HG03439 (cell line): ENCODE measurements at regions not wholly inside any gene's neighbourhood (a gene's known extent, or its start where the extent isn't known, plus 50 kb on each side); places are given as distances from the start of the nearest gene placed in this dataset.
A peak's percentile ranks its signal among the peaks of the same experiment; 100 is the strongest.
"Not testable (repeated sequence)": the region's sequence is repeated elsewhere in the genome, so short reads cannot be mapped to it uniquely, and the experiment has no call there.

ENCODE experiments used
- ATAC-seq: cut with Tn5 transposase; IDR thresholded peaks from one replicate; pipeline ENCODE4 v1.9.1; 2021; ENCODE audit warnings: mild to moderate bottlenecking, moderate library complexity; ENCODE audit not compliant: unreplicated experiment

GRCh38 chr4:137881641-137882040 lies 349.3 kb upstream of the PCDH18 start:
- no peak for ATAC-seq

DNA sequence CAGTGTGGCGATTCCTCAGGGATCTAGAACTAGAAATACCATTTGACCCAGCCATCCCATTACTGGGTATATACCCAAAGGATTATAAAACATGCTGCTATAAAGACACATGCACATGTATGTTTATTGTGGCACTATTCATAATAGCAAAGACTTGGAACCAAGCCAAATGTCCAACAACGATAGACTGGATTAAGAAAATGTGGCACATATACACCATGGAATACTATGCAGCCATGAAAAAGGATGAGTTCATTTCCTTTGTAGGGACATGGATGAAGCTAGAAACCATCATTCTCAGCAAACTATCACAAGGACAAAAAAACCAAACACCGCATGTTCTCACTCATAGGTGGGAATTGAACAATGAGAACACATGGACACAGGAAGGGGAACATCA lies 335.8 kb upstream of the PCDH18 start:
- not testable (repeated sequence) for ATAC-seq

GRCh38 chr4:137866671-137867070 lies 334.4 kb upstream of the PCDH18 start:
- no peak for ATAC-seq

DNA sequence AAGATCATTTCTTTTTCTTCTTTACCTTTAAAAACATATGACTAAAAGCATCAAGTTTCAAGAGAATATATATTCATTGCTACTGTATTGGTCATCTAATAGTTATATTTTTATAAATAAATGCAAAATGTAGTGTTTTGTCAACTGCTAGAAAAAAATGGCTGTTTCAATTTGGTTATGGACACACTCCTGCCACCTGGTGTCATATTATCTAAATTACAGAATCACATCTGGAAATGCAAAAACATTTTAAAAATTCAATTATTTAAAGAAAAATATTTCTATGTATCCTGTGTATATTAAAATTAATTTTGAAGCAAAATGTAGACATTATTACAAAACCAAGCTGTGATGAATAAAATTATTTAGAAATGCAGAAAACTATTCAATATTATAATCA lies 329.4 kb upstream of the PCDH18 start:
- no peak for ATAC-seq

DNA sequence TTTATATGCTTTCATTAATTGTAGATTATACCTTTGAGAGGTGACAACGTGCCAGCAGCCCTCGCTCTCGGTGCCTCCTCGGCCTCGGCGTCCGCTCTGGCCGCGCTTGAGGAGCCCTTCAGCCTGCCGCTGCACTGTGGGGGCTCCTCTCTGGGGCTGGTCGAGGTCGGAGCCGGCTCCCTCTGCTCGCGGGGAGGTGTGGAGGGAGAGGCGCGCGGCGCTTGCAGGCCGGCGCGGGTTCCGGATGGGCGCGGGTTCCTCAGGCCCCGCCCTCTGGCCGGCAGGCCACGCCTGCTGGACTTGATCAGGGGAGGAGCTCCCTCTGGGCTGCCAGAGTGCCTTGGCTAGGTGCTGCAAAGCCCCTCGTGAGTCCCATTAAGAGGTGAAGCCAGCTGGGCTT lies 321.1 kb upstream of the PCDH18 start:
- ATAC-seq = no peak

DNA sequence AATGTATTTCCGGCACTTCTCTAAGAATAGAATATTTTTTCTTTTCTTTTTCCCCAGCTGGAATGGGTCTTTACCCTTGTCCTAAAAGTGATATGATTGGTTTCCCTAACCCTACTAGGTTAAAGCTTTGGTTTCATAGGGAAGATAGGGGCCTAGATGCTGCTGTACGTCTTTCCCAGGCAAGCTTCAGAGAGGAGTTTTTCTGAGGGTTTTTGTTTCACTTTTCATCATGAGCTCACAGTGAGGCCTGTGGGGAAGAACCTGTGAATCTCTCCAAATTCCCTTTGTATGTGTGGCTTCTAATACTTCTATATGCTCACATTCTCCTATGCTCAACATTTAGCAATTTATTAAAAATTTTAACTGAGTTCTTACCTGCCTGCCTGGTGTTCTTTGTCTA lies 320.0 kb upstream of the PCDH18 start:
- no peak for ATAC-seq

DNA sequence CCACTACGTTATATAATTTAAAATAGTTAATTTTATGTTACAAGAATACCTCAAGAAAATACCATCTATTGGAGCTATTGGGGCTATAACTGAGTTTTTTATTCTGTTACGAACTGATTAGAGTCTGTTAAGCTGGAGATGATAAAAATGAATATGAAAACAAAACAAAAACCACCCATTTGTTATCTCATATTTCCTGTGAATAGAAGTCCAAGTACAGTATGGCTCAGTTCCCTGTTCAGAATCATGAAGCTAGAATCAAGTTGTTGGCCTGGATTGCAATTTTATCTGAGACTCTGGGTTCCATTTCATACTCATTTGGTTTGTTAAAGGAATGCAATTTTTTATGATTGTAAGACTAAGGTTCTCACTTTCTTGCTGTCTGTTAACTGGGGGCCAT lies 319.1 kb upstream of the PCDH18 start:
- no peak for ATAC-seq

- not testable (repeated sequence) for ATAC-seq
Measured at GRCh38 chr4:137827945-137828344, 295.7 kb upstream of the PCDH18 start.

- ATAC-seq = no peak
Measured at GRCh38 chr4:137825505-137825904, 293.2 kb upstream of the PCDH18 start.

DNA sequence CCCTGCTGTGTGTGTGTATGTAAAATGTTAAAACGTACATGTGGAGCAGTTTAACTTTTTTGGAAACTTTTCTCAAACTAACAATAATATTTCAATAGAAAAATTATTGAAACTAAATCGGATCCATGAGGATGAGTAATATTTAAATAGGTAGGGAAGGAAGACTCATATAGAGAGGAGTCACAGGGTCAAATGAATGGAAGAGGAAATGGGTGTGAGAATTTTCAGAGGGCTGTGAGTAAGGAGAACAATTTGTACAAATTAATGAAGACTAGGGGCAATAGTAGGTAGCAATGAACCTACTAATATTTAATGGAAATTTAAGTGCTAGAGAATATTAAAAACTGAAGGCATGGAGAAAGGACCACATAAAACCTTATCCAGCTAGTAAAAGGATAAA lies 290.7 kb upstream of the PCDH18 start:
- no peak for ATAC-seq

DNA sequence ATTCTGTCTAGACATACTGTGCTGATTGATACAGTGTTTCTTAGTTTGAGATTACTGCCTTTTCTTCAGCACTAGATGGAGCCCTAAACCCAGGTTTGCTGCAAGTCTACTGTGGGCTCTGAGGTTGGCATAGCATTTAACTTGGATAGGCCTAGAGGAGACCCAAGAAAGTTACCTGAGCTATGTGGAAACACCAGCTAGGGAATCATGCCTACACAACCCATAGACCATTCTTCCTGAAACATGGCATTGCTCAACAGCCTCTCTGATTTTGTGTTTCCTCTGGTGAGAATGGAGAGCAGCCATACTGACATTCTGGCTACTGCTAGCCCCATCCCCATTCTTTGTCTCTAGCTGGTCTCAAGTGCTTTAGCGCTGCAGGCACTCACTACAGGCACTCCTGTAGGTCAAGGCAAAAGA lies 287.7 kb upstream of the PCDH18 start:
- peak; percentile 90 for ATAC-seq

DNA sequence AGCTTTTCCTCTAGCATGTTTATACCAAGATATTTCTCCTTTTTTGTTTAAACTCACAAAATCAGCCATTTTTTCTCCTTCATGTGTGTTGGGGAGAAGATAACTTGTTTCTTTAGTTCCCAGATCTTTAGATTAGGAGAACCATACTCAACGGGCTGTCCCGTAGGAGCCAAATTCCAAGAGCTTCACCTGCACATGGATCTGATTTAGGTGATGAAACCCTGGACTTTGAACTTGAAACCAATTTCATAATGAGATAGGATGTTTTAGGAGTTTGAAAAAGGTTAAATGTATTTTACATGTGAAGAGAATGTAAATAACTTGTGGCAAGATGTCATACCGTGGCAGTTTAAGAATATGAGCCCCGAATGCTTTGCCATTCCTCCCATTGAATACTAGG lies 280.0 kb upstream of the PCDH18 start:
- ATAC-seq = no peak

DNA sequence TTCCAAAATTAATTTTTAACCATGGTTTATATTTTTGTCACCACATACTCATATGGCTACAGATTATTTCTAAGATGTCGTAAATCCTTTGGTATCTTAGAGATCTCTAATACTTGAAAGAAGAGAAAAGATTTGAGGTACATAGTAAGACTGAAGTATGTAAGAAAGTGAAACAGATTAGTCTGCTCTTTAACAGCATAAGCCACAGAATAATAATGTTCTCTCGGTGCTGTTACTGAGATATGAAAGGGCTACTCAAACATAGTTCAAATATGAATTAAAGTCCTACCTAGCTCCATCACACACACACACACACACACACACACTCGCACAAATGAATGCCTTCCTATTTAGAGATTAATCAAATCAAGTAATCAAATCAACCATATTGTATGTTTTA lies 274.1 kb upstream of the PCDH18 start:
- no peak for ATAC-seq

DNA sequence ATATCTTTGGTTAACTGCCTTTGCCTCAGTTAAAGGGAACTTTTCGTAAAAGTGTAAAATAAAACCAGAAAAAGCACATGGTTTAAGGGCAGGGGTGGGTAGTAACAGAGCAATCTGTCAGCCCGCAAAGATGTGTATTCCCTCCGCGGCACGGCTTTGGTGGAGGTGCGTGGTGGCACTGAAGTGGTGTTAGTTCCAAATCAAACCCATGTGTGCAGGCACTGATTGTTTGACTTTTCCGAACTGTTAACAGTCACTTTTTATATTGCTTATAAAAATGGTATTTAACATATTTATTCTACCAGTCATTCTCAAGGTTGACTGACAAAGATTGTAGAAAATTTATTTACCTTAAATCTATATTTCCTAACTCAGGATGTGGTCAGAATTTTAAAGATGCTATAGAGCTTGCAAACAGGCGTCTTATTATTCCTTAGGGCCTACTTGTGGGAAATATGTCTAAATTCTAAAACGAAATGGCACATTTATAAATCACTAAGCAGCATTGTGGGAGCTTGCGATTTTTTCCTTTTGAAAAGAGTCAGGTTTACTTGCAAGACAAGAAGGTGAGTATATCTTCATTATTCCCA lies 272.7 kb upstream of the PCDH18 start:
- ATAC-seq = no peak

GRCh38 chr4:137800861-137801260 lies 268.6 kb upstream of the PCDH18 start:
- no peak for ATAC-seq

GRCh38 chr4:137794764-137795254 lies 262.5 kb upstream of the PCDH18 start:
- no peak for ATAC-seq

DNA sequence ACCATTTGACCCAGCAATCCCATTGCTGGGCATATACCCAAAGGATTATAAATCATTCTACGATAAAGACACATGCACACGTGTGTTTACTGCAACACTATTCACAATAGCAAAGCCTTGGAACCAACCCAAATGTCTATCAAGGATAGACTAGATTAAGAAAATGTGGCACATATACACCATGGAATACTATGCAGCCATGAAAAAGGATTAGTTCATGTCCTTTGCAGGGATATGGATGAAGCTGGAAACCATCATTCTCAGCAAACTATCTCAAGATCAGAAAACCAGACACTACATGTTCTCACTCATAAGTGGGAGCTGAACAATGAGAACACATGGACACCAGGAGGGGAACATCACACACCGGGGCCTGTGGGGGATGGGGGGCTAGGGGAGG lies 257.0 kb upstream of the PCDH18 start:
- not testable (repeated sequence) for ATAC-seq

GRCh38 chr4:137783923-137784322 lies 251.6 kb upstream of the PCDH18 start:
- ATAC-seq = not testable (repeated sequence)

DNA sequence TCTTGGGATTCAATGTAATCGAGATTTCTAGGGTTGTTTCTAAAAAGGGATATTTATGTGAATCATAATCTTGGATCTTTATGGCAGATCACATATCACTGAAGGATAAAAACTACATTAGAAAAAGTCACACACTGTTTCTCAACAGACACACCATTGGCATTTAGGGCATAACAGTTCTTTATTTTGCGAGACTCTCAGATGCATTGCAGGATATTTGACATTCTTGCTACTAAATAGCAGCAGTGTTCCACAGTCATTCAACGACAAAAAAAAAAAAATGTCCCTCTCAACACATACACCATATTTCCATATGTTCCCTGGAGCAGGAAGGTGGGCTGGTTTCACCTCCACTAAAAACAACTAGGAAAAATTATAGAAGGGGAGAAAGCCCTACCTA lies 243.4 kb upstream of the PCDH18 start:
- ATAC-seq = no peak

DNA sequence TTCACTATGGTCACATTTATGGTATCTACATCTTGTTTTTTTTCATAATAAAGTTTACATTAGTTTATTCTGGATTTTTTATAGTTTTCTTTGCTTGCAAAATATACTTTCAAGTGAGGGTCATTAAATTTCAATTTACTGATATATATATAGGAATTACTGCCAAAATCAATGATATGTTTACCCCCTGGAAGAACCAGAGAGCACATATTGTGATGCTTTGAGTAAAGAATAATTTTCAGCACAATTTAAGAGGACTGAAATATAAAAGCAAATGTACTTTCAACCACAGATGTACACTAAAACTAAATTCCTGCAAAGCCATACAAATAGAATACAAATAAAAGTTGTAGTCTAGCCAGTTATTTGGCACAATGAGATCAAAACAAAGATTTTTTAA lies 242.2 kb upstream of the PCDH18 start:
- ATAC-seq = no peak

GRCh38 chr4:137768881-137769280 lies 236.6 kb upstream of the PCDH18 start:
- ATAC-seq = no peak

DNA sequence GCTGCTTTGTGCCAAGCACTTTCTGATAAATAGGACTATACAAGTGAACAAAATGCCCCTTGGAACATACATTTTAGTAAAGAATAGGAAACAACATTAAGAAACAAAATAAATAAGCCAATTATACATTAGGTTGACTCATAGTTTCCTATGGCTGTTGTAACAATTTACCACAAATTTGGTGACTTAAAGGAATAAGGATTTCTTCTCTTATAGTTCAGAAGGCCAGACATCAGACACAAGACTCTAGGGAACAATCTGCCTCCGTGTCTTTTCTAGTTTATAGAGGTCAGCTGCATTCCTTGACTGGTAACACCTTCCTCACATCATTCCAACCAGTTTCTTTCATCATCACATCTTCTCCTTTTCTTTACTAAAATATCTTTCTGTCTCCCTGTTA lies 235.9 kb upstream of the PCDH18 start:
- no peak for ATAC-seq

- no peak for ATAC-seq
Measured at GRCh38 chr4:137762591-137762990, 230.3 kb upstream of the PCDH18 start.
